ENCODE measurements at regions not wholly inside any gene's neighbourhood (a gene's known extent, or its start where the extent isn't known, plus 50 kb on each side); places are given as distances from the start of the nearest gene placed in this dataset.

GRCh38 chr1:94739521-94740061, 80.6 kb upstream of the SLC44A3 start:
- TF ChIP-seq CTCF (optimal IDR thresholded peaks at IDR 0.05 in 1 of 3, IDR thresholded peaks at IDR 0.05 in 1 of 3, conservative IDR thresholded peaks at IDR 0.05 in 1 of 3; ENCODE audit: extremely low read depth in 1 of 3, insufficient read depth in 2 of 3, low read length in 3 of 3) (no peak), EZH2 (IDR thresholded peaks at IDR 0.05; ENCODE audit: low read length) (no peak)
